WERI-Rb-1 (cell line): ENCODE measurements at regions not wholly inside any gene's neighbourhood (a gene's known extent, or its start where the extent isn't known, plus 50 kb on each side); places are given as distances from the start of the nearest gene placed in this dataset.
A peak's percentile ranks its signal among the peaks of the same experiment; 100 is the strongest.

ENCODE experiments used
- DNase-seq: peaks from one replicate; pipeline ENCODE4 v3.0.0-alpha.2; 2020
- H3K27ac ChIP-seq: fragments of 250-450 bp; sonication (Bioruptor Pico); 2 replicates; pipeline ENCODE4 v1.5.1; 2020; ENCODE audit warnings: mild to moderate bottlenecking, moderate library complexity
- H3K27me3 ChIP-seq: fragments of 250-450 bp; sonication (Bioruptor Pico); 2 replicates; pipeline ENCODE4 v1.5.1; 2021; ENCODE audit warnings: mild to moderate bottlenecking, low read depth, moderate library complexity; ENCODE audit not compliant: insufficient read depth, severe bottlenecking
- H3K36me3 ChIP-seq: fragments of 250-450 bp; sonication (Bioruptor Pico); 2 replicates; pipeline ENCODE4 v1.5.1; 2020; ENCODE audit warnings: mild to moderate bottlenecking, moderate library complexity
- H3K4me3 ChIP-seq: 2 replicates; pipeline ENCODE4 v1.5.1; 2011; ENCODE audit warnings: low read depth, mild to moderate bottlenecking, control low read depth, low read length
- H3K9me3 ChIP-seq: fragments of 250-450 bp; sonication (Bioruptor Pico); 2 replicates; pipeline ENCODE4 v1.5.1; 2021; ENCODE audit warnings: mild to moderate bottlenecking, moderate library complexity; ENCODE audit not compliant: severe bottlenecking
- CTCF ChIP-seq: IDR thresholded peaks from 2 replicates; pipeline ENCODE4 v1.5.1; 2011; ENCODE audit warnings: low read depth, mild to moderate bottlenecking, control low read depth, inconsistent platforms, low read length

GRCh38 chr13:99900960-99901359 lies 70.6 kb downstream of the ZIC5 start:
- Histone ChIP-seq H3K27ac (no peak overlapping the region), H3K36me3 (no peaks in the 10 kb centered on the region), H3K27me3 (no peaks in the 10 kb centered on the region), H3K9me3 (no peaks in the 10 kb centered on the region), H3K4me3 (no peak overlapping the region)
- TF ChIP-seq CTCF: no peak
- DNase-seq: no peak

- no peak for TF ChIP-seq CTCF
- peak; percentile 6 for DNase-seq
- no peak overlapping the region for H3K4me3 ChIP-seq
- H3K27ac ChIP-seq: no peak overlapping the region
- no peaks in the 10 kb centered on the region for H3K9me3 ChIP-seq
- no peaks in the 10 kb centered on the region for H3K27me3 ChIP-seq
- no peaks in the 10 kb centered on the region for H3K36me3 ChIP-seq
Measured at GRCh38 chr13:99898421-99898820, 73.1 kb downstream of the ZIC5 start.

GRCh38 chr13:99897076-99897440 lies 74.5 kb downstream of the ZIC5 start:
- no peak for TF ChIP-seq CTCF
- DNase-seq: no peak
- no peaks in the 10 kb centered on the region for H3K27me3 ChIP-seq

GRCh38 chr13:99896369-99897075 lies 75.0 kb downstream of the ZIC5 start:
- Histone ChIP-seq H3K4me3 (no peak overlapping the region), H3K27ac (no peak overlapping the region), H3K27me3 (no peaks in the 10 kb centered on the region), H3K9me3 (no peaks in the 10 kb centered on the region), H3K36me3 (no peaks in the 10 kb centered on the region)
- no peak for DNase-seq
- TF ChIP-seq CTCF: no peak

More at GRCh38 chr13:99897076-99897440, 74.5 kb downstream of the ZIC5 start:
- Histone ChIP-seq H3K4me3 (no peak overlapping the region), H3K9me3 (no peaks in the 10 kb centered on the region), H3K36me3 (no peaks in the 10 kb centered on the region), H3K27ac (no peak overlapping the region)

- H3K27ac ChIP-seq: no peak overlapping the region
- no peaks in the 10 kb centered on the region for H3K27me3 ChIP-seq
- no peak for TF ChIP-seq CTCF
- H3K36me3 ChIP-seq: no peaks in the 10 kb centered on the region
- no peaks in the 10 kb centered on the region for H3K9me3 ChIP-seq
- no peak overlapping the region for H3K4me3 ChIP-seq
- no peak for DNase-seq
Measured at GRCh38 chr13:99895444-99896368, 75.9 kb downstream of the ZIC5 start.
